Endodermal cell (in vitro differentiated cells): ENCODE measurements at regions not wholly inside any gene's neighbourhood (a gene's known extent, or its start where the extent isn't known, plus 50 kb on each side); places are given as distances from the start of the nearest gene placed in this dataset.

Source experiments
- DNase-seq: peaks from one replicate; pipeline ENCODE4 v3.0.0-alpha.2; 2017
- H3K27ac ChIP-seq: 2 replicates; pipeline ENCODE4 v1.5.1; 2013; ENCODE audit warnings: mild to moderate bottlenecking, low read depth, low read length, moderate library complexity
- H3K27me3 ChIP-seq: 2 replicates; pipeline ENCODE4 v1.6.1; 2013; ENCODE audit warnings: mild to moderate bottlenecking, low read length, moderate library complexity; ENCODE audit not compliant: insufficient read depth, control insufficient read depth, poor library complexity, severe bottlenecking
- H3K36me3 ChIP-seq: 2 replicates; pipeline ENCODE4 v1.7.0; 2013; ENCODE audit warnings: mild to moderate bottlenecking, low read length, moderate library complexity; ENCODE audit not compliant: control insufficient read depth, insufficient read depth
- H3K4me1 ChIP-seq: one replicate; pipeline ENCODE4 v1.7.0; 2013; ENCODE audit warnings: low read length; ENCODE audit not compliant: control insufficient read depth, insufficient read depth
- H3K4me3 ChIP-seq: 2 replicates; pipeline ENCODE4 v1.5.1; 2013; ENCODE audit warnings: mild to moderate bottlenecking, low read length, moderate library complexity
- H3K9ac ChIP-seq: 2 replicates; pipeline ENCODE4 v1.6.1; 2013; ENCODE audit warnings: mild to moderate bottlenecking, low read length, moderate library complexity; ENCODE audit not compliant: poor library complexity, severe bottlenecking; ENCODE audit errors: extremely low read depth
- H3K9me3 ChIP-seq: 2 replicates; pipeline ENCODE4 v1.6.1; 2013; ENCODE audit warnings: mild to moderate bottlenecking, low read length, moderate library complexity; ENCODE audit not compliant: control insufficient read depth
- H3K27ac Mint-ChIP-seq: 2 replicates; pipeline ENCODE4 v1.8.0; 2020; ENCODE audit warnings: mixed read lengths
- H3K27me3 Mint-ChIP-seq: 2 replicates; pipeline ENCODE4 v1.8.0; 2021; ENCODE audit warnings: mild to moderate bottlenecking, mixed read lengths; ENCODE audit not compliant: insufficient read depth
- H3K36me3 Mint-ChIP-seq: 2 replicates; pipeline ENCODE4 v1.8.0; 2020; ENCODE audit warnings: low read depth, mixed read lengths
- H3K4me1 Mint-ChIP-seq: 2 replicates; pipeline ENCODE4 v1.8.0; 2020; ENCODE audit warnings: mixed read lengths
- H3K4me3 Mint-ChIP-seq: 2 replicates; pipeline ENCODE4 v1.8.0; 2020; ENCODE audit warnings: mild to moderate bottlenecking, moderate library complexity, mixed read lengths
- H3K9me3 Mint-ChIP-seq: 2 replicates; pipeline ENCODE4 v1.8.0; 2020; ENCODE audit warnings: mild to moderate bottlenecking, mixed read lengths
- WGBS, 2 experiments: methylation state at CpG; one replicate each; pipeline versions ENCODE4 v1.1.5 to v1.1.7; 2013; ENCODE audit warnings: missing lambda C conversion rate in 2 of 2, mixed read lengths in 1 of 2; ENCODE audit not compliant: insufficient coverage in 1 of 2, insufficient read length in 1 of 2; 5-methylcytosine and 5-hydroxymethylcytosine counted together
- TF ChIP-seq, protein P1 (sequence below): fragments of 200-600 bp; sonication (generic); conservative IDR thresholded peaks from 2 replicates; pipeline ENCODE4 v1.5.0; 2021; ENCODE audit warnings: antibody characterized with exemption, mild to moderate bottlenecking

DNA sequence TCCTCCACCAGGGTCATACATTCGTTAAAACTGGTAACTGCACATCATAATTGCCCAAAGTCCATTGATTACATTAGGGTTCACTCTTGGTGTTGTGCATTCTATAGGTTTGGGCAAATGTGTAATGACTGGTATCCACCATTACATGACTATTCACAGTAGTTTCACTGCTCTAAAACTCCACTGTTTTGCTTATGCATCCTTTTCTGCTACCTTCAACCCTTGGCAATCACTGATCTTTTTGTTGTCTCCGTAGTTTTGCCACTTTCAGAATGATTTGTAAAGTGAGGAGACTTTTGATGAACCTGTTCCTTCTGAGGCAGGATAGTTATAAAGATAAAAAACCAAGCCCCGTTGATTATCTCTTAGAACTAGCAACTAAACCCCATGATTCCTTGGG is 187.3 kb upstream of the MCHR2 start:
- DNase-seq: no peak
- Mint-ChIP-seq H3K4me3 (no peak overlapping the region), H3K27me3 (no peaks in the 10 kb centered on the region), H3K9me3 (no peaks in the 10 kb centered on the region), H3K36me3 (no peaks in the 10 kb centered on the region), H3K4me1 (peaks cover 14% of the 10 kb centered on the region), H3K27ac (no peak overlapping the region)
- Histone ChIP-seq H3K36me3 (no peaks in the 10 kb centered on the region), H3K4me1 (peaks cover under 1% of the 10 kb centered on the region), H3K9ac (no peak overlapping the region), H3K27me3 (no peaks in the 10 kb centered on the region), H3K27ac (no peak overlapping the region), H3K9me3 (no peaks in the 10 kb centered on the region), H3K4me3 (no peak overlapping the region)
- 94% methylated on average over 3 of the region's 3 CpGs; no CpG with 5 or more reads in 1 of the 2 experiments for WGBS, 2 experiments
- TF ChIP-seq, protein P1, sequence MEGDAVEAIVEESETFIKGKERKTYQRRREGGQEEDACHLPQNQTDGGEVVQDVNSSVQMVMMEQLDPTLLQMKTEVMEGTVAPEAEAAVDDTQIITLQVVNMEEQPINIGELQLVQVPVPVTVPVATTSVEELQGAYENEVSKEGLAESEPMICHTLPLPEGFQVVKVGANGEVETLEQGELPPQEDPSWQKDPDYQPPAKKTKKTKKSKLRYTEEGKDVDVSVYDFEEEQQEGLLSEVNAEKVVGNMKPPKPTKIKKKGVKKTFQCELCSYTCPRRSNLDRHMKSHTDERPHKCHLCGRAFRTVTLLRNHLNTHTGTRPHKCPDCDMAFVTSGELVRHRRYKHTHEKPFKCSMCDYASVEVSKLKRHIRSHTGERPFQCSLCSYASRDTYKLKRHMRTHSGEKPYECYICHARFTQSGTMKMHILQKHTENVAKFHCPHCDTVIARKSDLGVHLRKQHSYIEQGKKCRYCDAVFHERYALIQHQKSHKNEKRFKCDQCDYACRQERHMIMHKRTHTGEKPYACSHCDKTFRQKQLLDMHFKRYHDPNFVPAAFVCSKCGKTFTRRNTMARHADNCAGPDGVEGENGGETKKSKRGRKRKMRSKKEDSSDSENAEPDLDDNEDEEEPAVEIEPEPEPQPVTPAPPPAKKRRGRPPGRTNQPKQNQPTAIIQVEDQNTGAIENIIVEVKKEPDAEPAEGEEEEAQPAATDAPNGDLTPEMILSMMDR: no peak

DNA sequence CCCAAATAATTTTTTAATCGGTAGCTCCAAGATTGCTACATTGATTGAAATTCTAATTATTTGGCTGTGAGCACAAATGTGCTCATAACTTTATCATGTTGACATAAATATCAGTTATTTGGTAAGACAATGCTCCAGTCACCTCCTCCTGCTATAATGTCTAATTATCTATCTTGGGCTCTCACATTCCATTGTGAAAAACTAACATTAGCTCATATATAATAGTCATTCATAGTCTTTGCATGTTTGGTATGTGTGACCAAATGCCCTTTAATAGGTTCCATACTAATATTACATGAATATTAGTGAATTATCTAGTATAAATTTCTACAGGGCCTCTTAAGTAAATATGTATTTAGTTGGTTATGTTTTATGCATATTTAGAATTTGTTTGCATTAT is 185.6 kb upstream of the MCHR2 start:
- Mint-ChIP-seq H3K9me3 (no peaks in the 10 kb centered on the region), H3K27ac (no peak overlapping the region), H3K36me3 (no peaks in the 10 kb centered on the region), H3K4me3 (no peak overlapping the region), H3K27me3 (no peaks in the 10 kb centered on the region), H3K4me1 (peaks cover 25% of the 10 kb centered on the region)
- Histone ChIP-seq H3K9me3 (no peaks in the 10 kb centered on the region), H3K27me3 (no peaks in the 10 kb centered on the region), H3K4me1 (peaks cover 11% of the 10 kb centered on the region), H3K9ac (no peak overlapping the region), H3K36me3 (no peaks in the 10 kb centered on the region), H3K4me3 (no peak overlapping the region), H3K27ac (no peak overlapping the region)
- 80 to 100% methylated on average over 1 of the region's 1 CpG for WGBS, 2 experiments
- TF ChIP-seq, protein P1: no peak
- DNase-seq: no peak

DNA sequence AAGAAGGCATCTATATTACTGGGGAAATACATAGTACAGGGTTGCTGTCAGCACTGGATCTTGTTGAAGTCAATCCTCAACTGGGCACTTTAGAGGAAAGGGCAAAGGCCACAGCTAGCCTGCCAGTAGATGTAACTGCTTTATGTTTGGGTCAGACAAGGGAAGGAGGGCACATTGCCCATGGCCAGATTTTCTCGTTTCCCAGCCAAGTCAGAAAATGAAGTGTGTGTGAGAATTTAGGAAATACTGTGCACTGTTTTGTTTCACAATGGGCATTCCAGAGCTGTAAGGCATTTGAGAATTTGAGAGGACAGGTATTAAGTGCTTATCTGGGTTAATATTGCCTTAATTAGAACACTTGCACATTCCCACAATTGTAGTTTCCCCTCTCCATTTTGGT is 183.9 kb upstream of the MCHR2 start:
- Mint-ChIP-seq H3K9me3 (no peaks in the 10 kb centered on the region), H3K4me1 (peaks cover 25% of the 10 kb centered on the region), H3K27me3 (no peaks in the 10 kb centered on the region), H3K27ac (no peak overlapping the region), H3K36me3 (no peaks in the 10 kb centered on the region), H3K4me3 (no peak overlapping the region)
- peaks cover 14% of the 10 kb centered on the region for H3K4me1 ChIP-seq
- H3K36me3 ChIP-seq: no peaks in the 10 kb centered on the region
- H3K27me3 ChIP-seq: no peaks in the 10 kb centered on the region
- H3K9me3 ChIP-seq: no peaks in the 10 kb centered on the region
- TF ChIP-seq, protein P1: no peak
- H3K9ac ChIP-seq: no peak overlapping the region
- H3K27ac ChIP-seq: no peak overlapping the region
- no peak for DNase-seq
- no peak overlapping the region for H3K4me3 ChIP-seq
- WGBS, 2 experiments: 63 to 78% methylated on average over 1 of the region's 1 CpG
